K562 (cell line): ENCODE measurements at regions not wholly inside any gene's neighbourhood (a gene's known extent, or its start where the extent isn't known, plus 50 kb on each side); places are given as distances from the start of the nearest gene placed in this dataset.

Source experiments
- ATAC-seq: fragments of 200-7000 bp; cut with Tn5 transposase; 3 replicates; pipeline ENCODE4 v1.9.1; 2020; ENCODE audit warnings: moderate library complexity
- BruUV-seq: library from RNA; stranded (reverse); fragments of 400-500 nt; replicated peaks from 2 replicates; lab custom pipeline; 2021; lab: Mats Ljungman, UMichigan
- CTCF ChIA-PET: fragments of 300-600 bp; formaldehyde crosslinking; extraction: SDS; loops from one replicate; lab custom pipeline; 2021; ENCODE audit warnings: low intra/inter-chr PET ratio; lab: Yijun Ruan, JAX
- POLR2A ChIA-PET: fragments of 300-600, 350-650 bp; sonication (Branson Sonifier 250); formaldehyde crosslinking; extraction: SDS; loops from one replicate; lab custom pipeline; 2021; ENCODE audit warnings: antibody characterized with exemption, inconsistent platforms; lab: Yijun Ruan, JAX
- DNase-seq, 4 experiments: peaks; one replicate each; pipeline versions ENCODE4 v3.0.0 to v3.0.0-alpha.2; 2011 to 2018; ENCODE audit warnings: low spot score in 3 of 4, mixed read lengths in 3 of 4; ENCODE audit errors: extremely low read depth in 1 of 4
- FAIRE-seq: peaks from 2 replicates; lab custom pipeline; 2011; peaks lifted over from hg19 to GRCh38; lab: Jason Lieb, UNC
- H2AFZ ChIP-seq: 2 replicates; pipeline ENCODE4 v1.6.0; 2011; ENCODE audit warnings: low read depth, low read length, control low read depth, inconsistent platforms
- H3K27ac ChIP-seq: fragments of 200-600 bp; 3 replicates; pipeline ENCODE4 v1.8.0; 2011; ENCODE audit warnings: low read depth, mild to moderate bottlenecking, control low read depth, inconsistent platforms, low read length, moderate library complexity, mixed read lengths; ENCODE audit errors: extremely low read depth
- H3K27me3 ChIP-seq, 2 experiments: fragments of 300-600 bp in 1 of 2; 2 replicates in 1 of 2; 3 replicates in 1 of 2; pipeline versions ENCODE4 v1.6.0 to v1.8.0; 2011; ENCODE audit warnings: inconsistent platforms in 2 of 2, low read length in 2 of 2, mild to moderate bottlenecking in 1 of 2, mixed read lengths in 1 of 2, moderate library complexity in 1 of 2; ENCODE audit not compliant: control insufficient read depth in 2 of 2, insufficient read depth in 2 of 2
- H3K36me3 ChIP-seq: fragments of 300-600 bp; 3 replicates; pipeline ENCODE4 v1.8.0; 2011; ENCODE audit warnings: mild to moderate bottlenecking, low read length, inconsistent platforms; ENCODE audit not compliant: control insufficient read depth, insufficient read depth
- H3K4me1 ChIP-seq, 2 experiments: fragments of 200-600 bp in 1 of 2; replicated peaks in 1 of 2; 2 replicates in 1 of 2; 3 replicates in 1 of 2; pipeline versions ENCODE4 v1.5.1 to v1.8.0; 2011; ENCODE audit warnings: inconsistent platforms in 2 of 2, low read length in 2 of 2, mild to moderate bottlenecking in 1 of 2, mixed read lengths in 1 of 2, moderate library complexity in 1 of 2; ENCODE audit not compliant: control insufficient read depth in 2 of 2, insufficient read depth in 2 of 2
- H3K4me2 ChIP-seq: 2 replicates; pipeline ENCODE4 v1.6.1; 2011; ENCODE audit warnings: low read length, control low read depth, inconsistent platforms, mixed read lengths; ENCODE audit not compliant: insufficient read depth
- H3K4me3 ChIP-seq: fragments of 200-600 bp; sonication (generic), shearing (Covaris generic); 2 replicates; pipeline ENCODE4 v1.5.1; 2016; ENCODE audit warnings: control low read depth, inconsistent platforms
- H3K79me2 ChIP-seq: fragments of 200-600 bp; 3 replicates; pipeline ENCODE4 v1.8.0; 2011; ENCODE audit warnings: low read length, inconsistent platforms; ENCODE audit not compliant: control insufficient read depth, insufficient read depth
- H3K9ac ChIP-seq, 2 experiments: 2 replicates each; pipeline versions ENCODE4 v1.6.0 to v1.6.1; 2011; ENCODE audit warnings: low read depth in 2 of 2, low read length in 2 of 2, control low read depth in 1 of 2, inconsistent platforms in 1 of 2, mild to moderate bottlenecking in 1 of 2, mixed read lengths in 1 of 2; ENCODE audit not compliant: insufficient read depth in 1 of 2
- H3K9me1 ChIP-seq: one replicate; pipeline ENCODE4 v1.6.0; 2011; ENCODE audit warnings: inconsistent platforms, mild to moderate bottlenecking, low read length, moderate library complexity; ENCODE audit not compliant: control insufficient read depth, insufficient read depth
- H3K9me3 ChIP-seq: replicated peaks from 2 replicates; pipeline ENCODE4 v1.5.1; 2011; ENCODE audit warnings: low read depth, low read length, inconsistent platforms; ENCODE audit not compliant: control insufficient read depth, insufficient read depth
- H4K20me1 ChIP-seq: replicated peaks from 2 replicates; pipeline ENCODE4 v1.6.1; 2011; ENCODE audit warnings: low read length, inconsistent platforms, mixed read lengths; ENCODE audit not compliant: control insufficient read depth, insufficient read depth
- DACH1 ChIP-seq: fragments of 450-650 bp; IDR thresholded peaks from 2 replicates; pipeline ENCODE4 v1.6.1; 2018; ENCODE audit not compliant: partially characterized antibody
- EHMT2 ChIP-seq: fragments of 450-650 bp; IDR thresholded peaks from 2 replicates; pipeline ENCODE4 v1.6.1; 2018; ENCODE audit warnings: antibody characterized with exemption
- MIER1 ChIP-seq: fragments of 450-650 bp; IDR thresholded peaks from 2 replicates; pipeline ENCODE4 v1.6.1; 2016; ENCODE audit warnings: antibody characterized with exemption, mild to moderate bottlenecking, low read depth
- WGBS: fragments of 100-300 bp; shearing (Covaris generic); methylation state at CpG from one replicate; pipeline ENCODE4 v1.1.6; 2016; ENCODE audit warnings: low coverage, mixed read lengths; ENCODE audit not compliant: insufficient coverage; ENCODE audit errors: missing lambda C conversion rate; 5-methylcytosine and 5-hydroxymethylcytosine counted together
- in situ Hi-C: fragments of 300-500 bp; cut with MboI; formaldehyde crosslinking; loops from 4 replicates; pipeline ENCODE4 v1.15.0; 2018; ENCODE audit warnings: inconsistent platforms, mixed read lengths
- intact Hi-C: fragments of 100-400 bp; cut with micrococcal nuclease; formaldehyde crosslinking; loops from 2 replicates; pipeline ENCODE4 v1.14.2; 2022
- TF ChIP-seq, protein P1 (sequence below), 2 experiments: fragments of 450-650 bp; formaldehyde crosslinking in 1 of 2; IDR thresholded peaks; 2 replicates each; pipeline versions ENCODE4 v1.4.0 to v1.6.1; 2014 to 2020; ENCODE audit warnings: mild to moderate bottlenecking in 2 of 2, borderline replicate concordance in 1 of 2, low read depth in 1 of 2

DNA sequence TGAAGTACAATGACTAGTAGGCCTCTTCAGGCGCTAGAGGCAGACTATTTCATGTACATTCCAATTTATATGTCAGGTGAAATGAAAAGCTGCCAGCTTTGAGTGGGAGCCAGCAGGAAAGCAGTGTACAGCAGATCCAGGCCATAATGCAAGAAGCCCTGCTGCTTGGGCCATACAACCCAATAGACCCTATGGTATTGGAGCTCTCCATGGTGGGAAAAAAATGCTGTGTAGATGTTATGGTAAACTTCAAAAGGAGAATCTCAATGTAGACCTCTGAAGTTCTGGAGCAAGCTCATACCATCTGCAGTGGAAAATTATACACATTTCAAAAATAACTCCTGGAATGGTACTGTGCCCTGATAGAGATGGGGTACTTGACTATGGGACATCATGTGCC is 71.5 kb upstream of the CD82 start:
- H3K9me3 ChIP-seq: no peaks in the 10 kb centered on the region
- no peak for FAIRE-seq
- H3K9ac ChIP-seq: no peak overlapping the region
- H3K27ac ChIP-seq: no peak overlapping the region
- H3K4me1 ChIP-seq: no peaks in the 10 kb centered on the region
- no peak for DNase-seq
- H3K36me3 ChIP-seq: no peaks in the 10 kb centered on the region
- H3K27me3 ChIP-seq: peaks cover 2 to 18% of the 10 kb centered on the region in 2 experiments
- TF ChIP-seq DACH1 (no peak), EHMT2 (peak; percentile 73), MIER1 (peak; percentile 60; the same call in 1 of the 2 replicates)
- TF ChIP-seq, protein P1, sequence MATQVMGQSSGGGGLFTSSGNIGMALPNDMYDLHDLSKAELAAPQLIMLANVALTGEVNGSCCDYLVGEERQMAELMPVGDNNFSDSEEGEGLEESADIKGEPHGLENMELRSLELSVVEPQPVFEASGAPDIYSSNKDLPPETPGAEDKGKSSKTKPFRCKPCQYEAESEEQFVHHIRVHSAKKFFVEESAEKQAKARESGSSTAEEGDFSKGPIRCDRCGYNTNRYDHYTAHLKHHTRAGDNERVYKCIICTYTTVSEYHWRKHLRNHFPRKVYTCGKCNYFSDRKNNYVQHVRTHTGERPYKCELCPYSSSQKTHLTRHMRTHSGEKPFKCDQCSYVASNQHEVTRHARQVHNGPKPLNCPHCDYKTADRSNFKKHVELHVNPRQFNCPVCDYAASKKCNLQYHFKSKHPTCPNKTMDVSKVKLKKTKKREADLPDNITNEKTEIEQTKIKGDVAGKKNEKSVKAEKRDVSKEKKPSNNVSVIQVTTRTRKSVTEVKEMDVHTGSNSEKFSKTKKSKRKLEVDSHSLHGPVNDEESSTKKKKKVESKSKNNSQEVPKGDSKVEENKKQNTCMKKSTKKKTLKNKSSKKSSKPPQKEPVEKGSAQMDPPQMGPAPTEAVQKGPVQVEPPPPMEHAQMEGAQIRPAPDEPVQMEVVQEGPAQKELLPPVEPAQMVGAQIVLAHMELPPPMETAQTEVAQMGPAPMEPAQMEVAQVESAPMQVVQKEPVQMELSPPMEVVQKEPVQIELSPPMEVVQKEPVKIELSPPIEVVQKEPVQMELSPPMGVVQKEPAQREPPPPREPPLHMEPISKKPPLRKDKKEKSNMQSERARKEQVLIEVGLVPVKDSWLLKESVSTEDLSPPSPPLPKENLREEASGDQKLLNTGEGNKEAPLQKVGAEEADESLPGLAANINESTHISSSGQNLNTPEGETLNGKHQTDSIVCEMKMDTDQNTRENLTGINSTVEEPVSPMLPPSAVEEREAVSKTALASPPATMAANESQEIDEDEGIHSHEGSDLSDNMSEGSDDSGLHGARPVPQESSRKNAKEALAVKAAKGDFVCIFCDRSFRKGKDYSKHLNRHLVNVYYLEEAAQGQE (IDR thresholded peaks at IDR 0.05; ENCODE audit: borderline replicate concordance): peak; percentile 78
- TF ChIP-seq, protein P1 (CRISPR knock-in tag; IDR thresholded peaks at IDR 0.05; ENCODE audit: low read depth): no peak
- in situ Hi-C loops: no loop called here
- no peak overlapping the region for H2AFZ ChIP-seq
- no peak overlapping the region for H3K4me3 ChIP-seq
- CTCF ChIA-PET: no interaction called here
- H3K79me2 ChIP-seq: no peaks in the 10 kb centered on the region
- POLR2A ChIA-PET: interaction anchor here (1.0 kb wide), 2 partner anchors 18 to 35 kb away, joined by 3 to 4 read pairs; no protein-coding TSS in a partner anchor
- no peak for ATAC-seq
- no peaks in the 10 kb centered on the region for H4K20me1 ChIP-seq
- no TSS peak for BruUV-seq
- H3K4me2 ChIP-seq: no peak overlapping the region
- intact Hi-C loops: no loop called here
- peaks cover 3% of the 10 kb centered on the region for H3K9me1 ChIP-seq
- WGBS: 0% methylated on average over 1 of the region's 1 CpG
